GM12878 (cell line): ENCODE measurements at regions not wholly inside any gene's neighbourhood (a gene's known extent, or its start where the extent isn't known, plus 50 kb on each side); places are given as distances from the start of the nearest gene placed in this dataset.
"Not testable (repeated sequence)": the region's sequence is repeated elsewhere in the genome, so short reads cannot be mapped to it uniquely, and the experiment has no call there.

ENCODE experiments used
- NFXL1 ChIP-seq: fragments of 450-650 bp; IDR thresholded peaks from 2 replicates; pipeline ENCODE4 v1.6.1; 2017; ENCODE audit warnings: antibody characterized with exemption, mild to moderate bottlenecking, borderline replicate concordance
- RAD21 ChIP-seq: IDR thresholded peaks from 2 replicates; pipeline ENCODE4 v1.6.1; 2011; ENCODE audit warnings: mild to moderate bottlenecking, low read depth, low read length, moderate library complexity; ENCODE audit not compliant: insufficient read depth
- RCOR1 ChIP-seq: conservative IDR thresholded peaks from 2 replicates; pipeline ENCODE4 v1.6.1; 2012; ENCODE audit warnings: low read depth, low read length, improper control_type of control experiment
- TF ChIP-seq, protein P1 (sequence below), 3 experiments: IDR thresholded peaks in 2 of 3; conservative IDR thresholded peaks in 1 of 3; 2 replicates each; pipeline ENCODE4 v1.5.1; 2011; ENCODE audit warnings: low read depth in 3 of 3, low read length in 3 of 3, mild to moderate bottlenecking in 3 of 3, control low read depth in 2 of 3, moderate library complexity in 2 of 3, inconsistent platforms in 1 of 3, mixed read lengths in 1 of 3; ENCODE audit not compliant: control insufficient read depth in 2 of 3, insufficient read depth in 1 of 3; ENCODE audit errors: extremely low read depth in 1 of 3
- TF ChIP-seq, protein P2 (sequence below): IDR thresholded peaks from 2 replicates; pipeline ENCODE4 v1.6.1; 2012; ENCODE audit warnings: low read depth, low read length, improper control_type of control experiment

DNA sequence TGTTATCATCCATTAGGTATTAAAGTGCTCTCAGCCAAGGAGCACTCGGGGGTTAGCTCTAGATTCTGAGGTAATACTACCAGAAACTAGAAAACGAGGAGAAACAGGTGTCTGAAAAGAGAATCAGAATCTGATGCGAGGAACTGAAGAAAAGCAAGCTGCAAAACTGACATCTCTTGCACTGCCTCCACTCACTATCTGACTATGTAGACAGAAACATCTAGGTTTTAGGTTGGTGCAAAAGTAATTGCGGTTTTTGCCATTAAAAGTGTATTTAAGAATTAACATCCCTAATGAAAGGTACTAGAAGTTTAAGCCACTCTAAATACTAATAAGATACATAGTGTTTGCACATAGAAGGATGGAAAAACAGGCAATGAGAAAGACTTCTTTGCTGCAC lies 334.4 kb downstream of the GOLGA6L6 start:
- TF ChIP-seq RAD21, NFXL1, RCOR1: not testable (repeated sequence)
- TF ChIP-seq, protein P1, sequence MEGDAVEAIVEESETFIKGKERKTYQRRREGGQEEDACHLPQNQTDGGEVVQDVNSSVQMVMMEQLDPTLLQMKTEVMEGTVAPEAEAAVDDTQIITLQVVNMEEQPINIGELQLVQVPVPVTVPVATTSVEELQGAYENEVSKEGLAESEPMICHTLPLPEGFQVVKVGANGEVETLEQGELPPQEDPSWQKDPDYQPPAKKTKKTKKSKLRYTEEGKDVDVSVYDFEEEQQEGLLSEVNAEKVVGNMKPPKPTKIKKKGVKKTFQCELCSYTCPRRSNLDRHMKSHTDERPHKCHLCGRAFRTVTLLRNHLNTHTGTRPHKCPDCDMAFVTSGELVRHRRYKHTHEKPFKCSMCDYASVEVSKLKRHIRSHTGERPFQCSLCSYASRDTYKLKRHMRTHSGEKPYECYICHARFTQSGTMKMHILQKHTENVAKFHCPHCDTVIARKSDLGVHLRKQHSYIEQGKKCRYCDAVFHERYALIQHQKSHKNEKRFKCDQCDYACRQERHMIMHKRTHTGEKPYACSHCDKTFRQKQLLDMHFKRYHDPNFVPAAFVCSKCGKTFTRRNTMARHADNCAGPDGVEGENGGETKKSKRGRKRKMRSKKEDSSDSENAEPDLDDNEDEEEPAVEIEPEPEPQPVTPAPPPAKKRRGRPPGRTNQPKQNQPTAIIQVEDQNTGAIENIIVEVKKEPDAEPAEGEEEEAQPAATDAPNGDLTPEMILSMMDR (IDR thresholded peaks at IDR 0.05 in 2 of 3, conservative IDR thresholded peaks at IDR 0.05 in 1 of 3; ENCODE audit: control insufficient read depth in 2 of 3, extremely low read depth in 1 of 3, insufficient read depth in 1 of 3, low read depth in 3 of 3, low read length in 3 of 3) = not testable (repeated sequence)
- TF ChIP-seq, protein P2, sequence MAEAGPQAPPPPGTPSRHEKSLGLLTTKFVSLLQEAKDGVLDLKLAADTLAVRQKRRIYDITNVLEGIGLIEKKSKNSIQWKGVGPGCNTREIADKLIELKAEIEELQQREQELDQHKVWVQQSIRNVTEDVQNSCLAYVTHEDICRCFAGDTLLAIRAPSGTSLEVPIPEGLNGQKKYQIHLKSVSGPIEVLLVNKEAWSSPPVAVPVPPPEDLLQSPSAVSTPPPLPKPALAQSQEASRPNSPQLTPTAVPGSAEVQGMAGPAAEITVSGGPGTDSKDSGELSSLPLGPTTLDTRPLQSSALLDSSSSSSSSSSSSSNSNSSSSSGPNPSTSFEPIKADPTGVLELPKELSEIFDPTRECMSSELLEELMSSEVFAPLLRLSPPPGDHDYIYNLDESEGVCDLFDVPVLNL = not testable (repeated sequence)
